ENCODE measurements at regions not wholly inside any gene's neighbourhood (a gene's known extent, or its start where the extent isn't known, plus 50 kb on each side); places are given as distances from the start of the nearest gene placed in this dataset.

DNA sequence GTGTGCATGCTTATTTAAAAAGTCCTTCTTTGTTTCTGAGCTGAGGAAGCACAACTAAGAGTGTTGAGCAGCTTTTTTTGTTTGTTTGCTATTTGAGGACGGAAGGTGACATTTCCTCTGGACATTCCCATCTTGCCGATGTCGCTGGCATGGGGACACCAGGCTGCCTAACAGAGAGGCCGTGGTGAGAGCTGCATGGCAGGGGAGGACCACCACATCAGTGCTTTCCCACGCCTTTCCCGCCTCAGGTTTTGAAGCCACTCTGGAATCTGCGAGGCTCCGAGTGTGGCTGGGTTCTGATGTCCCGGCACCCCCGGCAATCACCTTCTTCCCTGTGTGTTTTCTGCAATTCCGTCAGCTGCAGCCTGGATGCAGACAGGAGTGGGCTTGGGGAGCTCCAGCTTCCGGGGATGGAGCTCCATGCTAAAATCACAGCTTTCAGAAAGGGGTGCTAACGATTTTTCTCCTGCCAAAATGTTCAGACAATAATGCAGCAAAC is 259.8 kb upstream of the IRX4 start:
- H3K27ac ChIP-seq (ENCODE audit: low read depth, low read length, severe bottlenecking), result no peak overlapping the region
- H3K4me1 ChIP-seq (ENCODE audit: control insufficient read depth, insufficient read depth, low read length, poor library complexity, severe bottlenecking), result no peaks in the 10 kb centered on the region
- WGBS, 2 experiments (ENCODE audit: insufficient coverage in 2 of 2), result 88 to 91% methylated on average over 12 to 13 of the region's 13 CpGs

GRCh38 chr5:2141254-2142000 is 258.7 kb upstream of the IRX4 start:
- Histone ChIP-seq H3K27ac (ENCODE audit: low read depth, low read length, severe bottlenecking) (no peak overlapping the region), H3K4me3 (ENCODE audit: extremely low read depth, insufficient read depth, low read length, poor library complexity, severe bottlenecking) (no peak overlapping the region), H3K36me3 (ENCODE audit: control insufficient read depth, insufficient read depth, low read length) (no peaks in the 10 kb centered on the region), H3K9me3 (ENCODE audit: control insufficient read depth, low read length) (peaks cover 8% of the 10 kb centered on the region), H3K4me1 (ENCODE audit: control insufficient read depth, insufficient read depth, low read length, poor library complexity, severe bottlenecking) (no peaks in the 10 kb centered on the region)
- 84 to 88% methylated on average over 22 to 26 of the region's 26 CpGs for WGBS, 2 experiments (ENCODE audit: insufficient coverage in 2 of 2)

More for the DNA sequence above, 259.8 kb upstream of the IRX4 start:
- Histone ChIP-seq H3K9me3 (ENCODE audit: control insufficient read depth, low read length) (peaks cover 8% of the 10 kb centered on the region), H3K4me3 (ENCODE audit: extremely low read depth, insufficient read depth, low read length, poor library complexity, severe bottlenecking) (no peak overlapping the region), H3K36me3 (ENCODE audit: control insufficient read depth, insufficient read depth, low read length) (no peaks in the 10 kb centered on the region)

DNA sequence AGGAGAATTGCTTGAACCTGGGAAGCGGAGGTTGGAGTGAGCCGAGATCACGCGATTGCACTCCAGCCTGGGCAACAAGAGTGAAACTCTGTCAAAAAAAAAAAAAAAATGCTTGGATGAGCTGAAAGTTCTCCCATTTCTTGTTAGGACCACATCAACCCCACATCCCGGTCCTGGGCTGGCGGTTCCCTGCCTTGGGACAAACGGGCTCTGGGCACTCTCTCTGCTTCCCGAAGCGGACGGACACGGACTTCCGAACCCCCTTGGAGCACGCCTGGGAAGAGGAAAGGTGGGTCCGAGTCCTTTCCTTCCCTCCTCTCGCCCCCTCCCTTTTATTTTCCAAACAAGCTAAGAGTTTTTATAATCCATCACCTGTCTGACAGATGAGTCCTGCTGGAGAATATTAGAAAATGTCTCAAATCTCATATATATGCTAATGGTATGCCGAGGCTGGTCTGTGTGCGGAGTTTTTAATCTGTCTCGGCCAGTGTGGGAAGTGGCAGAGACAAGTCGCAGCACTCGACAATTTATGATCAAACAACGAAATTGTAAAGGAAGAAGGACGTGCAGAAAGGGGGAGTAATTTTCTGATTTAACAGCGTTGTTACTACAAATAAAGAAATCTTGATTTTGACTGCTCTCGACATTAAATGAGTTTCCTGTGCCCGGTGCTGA is 257.9 kb upstream of the IRX4 start:
- H3K36me3 ChIP-seq (ENCODE audit: control insufficient read depth, insufficient read depth, low read length), result no peaks in the 10 kb centered on the region
- no peak overlapping the region for H3K4me3 ChIP-seq (ENCODE audit: extremely low read depth, insufficient read depth, low read length, poor library complexity, severe bottlenecking)
- WGBS, 2 experiments (ENCODE audit: insufficient coverage in 2 of 2), result 87 to 91% methylated on average over 16 to 21 of the region's 25 CpGs
- H3K9me3 ChIP-seq (ENCODE audit: control insufficient read depth, low read length), result peaks cover 8% of the 10 kb centered on the region
- H3K4me1 ChIP-seq (ENCODE audit: control insufficient read depth, insufficient read depth, low read length, poor library complexity, severe bottlenecking), result peaks cover 3% of the 10 kb centered on the region
- no peak overlapping the region for H3K27ac ChIP-seq (ENCODE audit: low read depth, low read length, severe bottlenecking)

- Histone ChIP-seq H3K9me3 (ENCODE audit: control insufficient read depth, low read length) (peaks cover under 1% of the 10 kb centered on the region), H3K4me3 (ENCODE audit: extremely low read depth, insufficient read depth, low read length, poor library complexity, severe bottlenecking) (no peak overlapping the region), H3K36me3 (ENCODE audit: control insufficient read depth, insufficient read depth, low read length) (no peaks in the 10 kb centered on the region), H3K27ac (ENCODE audit: low read depth, low read length, severe bottlenecking) (no peak overlapping the region), H3K4me1 (ENCODE audit: control insufficient read depth, insufficient read depth, low read length, poor library complexity, severe bottlenecking) (peaks cover 3% of the 10 kb centered on the region)
- WGBS, 2 experiments (ENCODE audit: insufficient coverage in 2 of 2), result 88 to 89% methylated on average over 4 to 5 of the region's 5 CpGs
Observed at GRCh38 chr5:2139478-2139877, 256.8 kb upstream of the IRX4 start.

DNA sequence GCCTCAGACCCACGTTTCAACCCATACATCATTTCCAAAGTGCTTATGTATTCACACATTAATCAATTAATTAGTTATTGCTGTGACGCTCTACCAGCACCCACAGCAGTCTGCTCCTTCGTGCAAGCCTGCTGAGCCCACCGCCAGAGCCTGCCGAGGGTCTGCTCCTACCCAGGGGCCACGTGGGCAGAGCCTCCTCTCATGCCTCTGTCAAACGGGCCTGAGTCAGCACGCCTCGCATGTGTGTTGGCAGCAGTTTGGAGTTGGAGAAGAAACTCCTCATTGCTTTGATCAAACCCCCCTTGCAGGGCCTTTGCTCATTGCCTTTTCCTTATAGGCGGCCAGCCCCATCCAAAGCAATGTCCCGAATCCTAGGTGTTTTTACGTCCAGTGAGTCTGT is 256.2 kb upstream of the IRX4 start:
- 85 to 93% methylated on average over 6 to 10 of the region's 12 CpGs for whole genome bisulfite sequencing, 2 experiments (ENCODE audit: insufficient coverage in 2 of 2)
- H3K27ac ChIP-seq (ENCODE audit: low read depth, low read length, severe bottlenecking), result no peak overlapping the region
- H3K9me3 ChIP-seq (ENCODE audit: control insufficient read depth, low read length), result no peaks in the 10 kb centered on the region
- H3K36me3 ChIP-seq (ENCODE audit: control insufficient read depth, insufficient read depth, low read length), result no peaks in the 10 kb centered on the region
- no peak overlapping the region for H3K4me3 ChIP-seq (ENCODE audit: extremely low read depth, insufficient read depth, low read length, poor library complexity, severe bottlenecking)
- peaks cover 3% of the 10 kb centered on the region for H3K4me1 ChIP-seq (ENCODE audit: control insufficient read depth, insufficient read depth, low read length, poor library complexity, severe bottlenecking)

- Histone ChIP-seq H3K36me3 (ENCODE audit: control insufficient read depth, insufficient read depth, low read length) (no peaks in the 10 kb centered on the region), H3K27ac (ENCODE audit: low read depth, low read length, severe bottlenecking) (no peak overlapping the region), H3K4me1 (ENCODE audit: control insufficient read depth, insufficient read depth, low read length, poor library complexity, severe bottlenecking) (peaks cover 3% of the 10 kb centered on the region), H3K9me3 (ENCODE audit: control insufficient read depth, low read length) (no peaks in the 10 kb centered on the region), H3K4me3 (ENCODE audit: extremely low read depth, insufficient read depth, low read length, poor library complexity, severe bottlenecking) (no peak overlapping the region)
- WGBS, 2 experiments (ENCODE audit: insufficient coverage in 2 of 2), result 95% methylated on average over 21 of the region's 21 CpGs
Observed at GRCh38 chr5:2137444-2138050, 254.8 kb upstream of the IRX4 start.

DNA sequence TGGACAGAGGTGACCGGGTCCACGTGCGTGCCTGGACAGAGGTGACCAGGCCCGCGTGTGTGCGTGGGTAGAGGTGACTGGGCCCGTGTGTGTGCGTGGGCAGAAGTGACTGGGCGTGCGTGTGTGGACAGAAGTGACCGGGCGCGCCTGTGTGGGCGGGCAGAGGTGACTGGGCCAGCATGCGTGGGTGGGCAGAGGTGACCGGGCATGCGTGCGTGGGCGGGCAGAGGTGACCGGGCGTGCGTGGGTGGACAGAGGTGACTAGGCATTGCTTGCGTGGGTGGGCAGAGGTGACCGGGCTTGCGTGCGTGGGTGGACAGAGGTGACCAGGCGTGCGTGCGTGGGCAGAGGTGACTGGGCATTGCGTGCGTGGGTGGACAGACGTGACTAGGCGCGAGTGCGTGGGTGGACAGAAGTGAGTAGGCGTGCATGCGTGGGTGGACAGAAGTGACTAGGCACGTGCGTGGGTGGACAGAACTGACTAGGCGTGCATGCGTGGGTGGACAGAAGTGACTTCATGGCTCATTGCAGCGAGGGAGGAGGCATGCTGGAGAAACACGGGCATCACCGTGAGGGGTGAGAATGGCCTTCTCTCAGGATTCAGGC is 254.1 kb upstream of the IRX4 start:
- no peak overlapping the region for H3K27ac ChIP-seq (ENCODE audit: low read depth, low read length, severe bottlenecking)
- peaks cover 3% of the 10 kb centered on the region for H3K4me1 ChIP-seq (ENCODE audit: control insufficient read depth, insufficient read depth, low read length, poor library complexity, severe bottlenecking)
- WGBS, 2 experiments (ENCODE audit: insufficient coverage in 2 of 2), result 89 to 90% methylated on average over 37 to 44 of the region's 44 CpGs
- H3K4me3 ChIP-seq (ENCODE audit: extremely low read depth, insufficient read depth, low read length, poor library complexity, severe bottlenecking), result no peak overlapping the region
- no peaks in the 10 kb centered on the region for H3K9me3 ChIP-seq (ENCODE audit: control insufficient read depth, low read length)
- H3K36me3 ChIP-seq (ENCODE audit: control insufficient read depth, insufficient read depth, low read length), result no peaks in the 10 kb centered on the region

GRCh38 chr5:2135833-2136232 is 253.1 kb upstream of the IRX4 start:
- Histone ChIP-seq H3K4me1 (ENCODE audit: control insufficient read depth, insufficient read depth, low read length, poor library complexity, severe bottlenecking) (peaks cover 3% of the 10 kb centered on the region), H3K9me3 (ENCODE audit: control insufficient read depth, low read length) (no peaks in the 10 kb centered on the region), H3K27ac (ENCODE audit: low read depth, low read length, severe bottlenecking) (no peak overlapping the region), H3K36me3 (ENCODE audit: control insufficient read depth, insufficient read depth, low read length) (no peaks in the 10 kb centered on the region), H3K4me3 (ENCODE audit: extremely low read depth, insufficient read depth, low read length, poor library complexity, severe bottlenecking) (no peak overlapping the region)
- 69 to 79% methylated on average over 5 of the region's 5 CpGs for WGBS, 2 experiments (ENCODE audit: insufficient coverage in 2 of 2)

GRCh38 chr5:2135354-2135753 is 252.6 kb upstream of the IRX4 start:
- peaks cover 3% of the 10 kb centered on the region for H3K4me1 ChIP-seq (ENCODE audit: control insufficient read depth, insufficient read depth, low read length, poor library complexity, severe bottlenecking)
- no peaks in the 10 kb centered on the region for H3K36me3 ChIP-seq (ENCODE audit: control insufficient read depth, insufficient read depth, low read length)
- H3K27ac ChIP-seq (ENCODE audit: low read depth, low read length, severe bottlenecking), result peak overlapping the region; percentile 36
- no peak overlapping the region for H3K4me3 ChIP-seq (ENCODE audit: extremely low read depth, insufficient read depth, low read length, poor library complexity, severe bottlenecking)
- WGBS, 2 experiments (ENCODE audit: insufficient coverage in 2 of 2), result 85 to 95% methylated on average over 4 to 6 of the region's 8 CpGs
- H3K9me3 ChIP-seq (ENCODE audit: control insufficient read depth, low read length), result no peaks in the 10 kb centered on the region

- Histone ChIP-seq H3K4me3 (ENCODE audit: extremely low read depth, insufficient read depth, low read length, poor library complexity, severe bottlenecking) (no peak overlapping the region), H3K36me3 (ENCODE audit: control insufficient read depth, insufficient read depth, low read length) (no peaks in the 10 kb centered on the region), H3K9me3 (ENCODE audit: control insufficient read depth, low read length) (no peaks in the 10 kb centered on the region), H3K4me1 (ENCODE audit: control insufficient read depth, insufficient read depth, low read length, poor library complexity, severe bottlenecking) (peaks cover 3% of the 10 kb centered on the region), H3K27ac (ENCODE audit: low read depth, low read length, severe bottlenecking) (peak overlapping the region; percentile 36)
- WGBS, 2 experiments (ENCODE audit: insufficient coverage in 2 of 2), result 85 to 91% methylated on average over 16 to 18 of the region's 19 CpGs
Observed at GRCh38 chr5:2134543-2135292, 252.0 kb upstream of the IRX4 start.
